NCI-H526 (cell line): ENCODE measurements at regions not wholly inside any gene's neighbourhood (a gene's known extent, or its start where the extent isn't known, plus 50 kb on each side); places are given as distances from the start of the nearest gene placed in this dataset.
"Not testable (repeated sequence)": the region's sequence is repeated elsewhere in the genome, so short reads cannot be mapped to it uniquely, and the experiment has no call there.

Experiments
- DNase-seq, 2 experiments: peaks; one replicate each; lab custom pipeline; 2025; lab: John Stamatoyannopoulos, UW

DNA sequence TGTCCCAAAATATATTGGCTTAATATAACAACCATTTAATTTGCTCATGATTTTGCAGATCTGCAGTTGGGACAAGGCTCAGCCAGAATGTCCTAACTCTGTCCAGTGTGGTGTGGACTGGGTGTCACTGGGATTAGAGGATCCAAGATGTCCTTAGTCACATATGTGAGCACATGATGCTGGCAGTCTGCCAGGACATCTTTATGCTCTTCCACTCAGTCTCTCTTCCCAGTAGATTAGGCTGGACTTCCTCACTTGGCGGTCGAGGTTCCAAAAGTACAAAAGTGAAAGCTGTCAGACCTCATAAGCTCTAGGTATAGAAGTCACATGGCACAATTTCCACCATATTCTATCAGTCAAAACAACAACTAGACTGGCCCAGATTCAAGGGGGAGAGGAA is 167.9 kb upstream of the NTF3 start:
- DNase-seq: no peak

DNA sequence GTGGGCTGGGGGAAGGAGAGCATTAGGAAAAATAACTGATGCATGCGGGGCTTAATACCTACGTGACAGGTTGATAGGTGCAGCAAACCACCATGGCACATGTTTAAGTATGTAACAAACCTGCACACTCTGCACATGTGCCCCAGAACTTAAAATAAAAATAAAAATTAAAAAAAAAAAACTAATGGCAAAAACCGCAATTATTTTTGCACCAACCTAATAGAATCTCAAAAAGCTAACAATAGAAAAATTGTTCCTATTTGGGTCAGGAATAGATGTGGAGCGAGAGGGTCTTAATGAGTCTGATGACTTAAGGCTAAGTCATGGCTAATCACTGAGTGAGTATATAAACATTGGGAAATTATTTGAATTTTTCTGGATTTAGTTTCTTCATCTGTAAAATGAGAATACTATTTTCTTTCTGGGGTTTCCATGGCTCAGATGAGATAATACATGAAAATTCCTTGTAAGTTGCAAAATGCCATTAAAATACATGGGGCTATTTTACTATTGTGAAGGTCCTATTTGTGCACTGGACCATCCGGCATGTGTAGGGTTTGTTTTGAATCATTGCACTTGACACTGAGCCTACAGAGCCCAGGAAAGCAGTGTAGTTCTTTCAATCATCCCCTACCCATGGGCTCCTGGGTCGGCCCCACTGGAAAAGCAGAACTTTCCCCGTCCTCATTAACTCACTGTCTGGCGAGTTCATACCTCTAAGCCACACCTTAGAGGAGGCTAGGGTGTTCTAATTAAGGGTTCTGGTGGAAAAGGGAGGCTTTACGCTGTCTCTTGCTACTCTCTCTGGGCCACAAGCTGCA is 164.1 kb upstream of the NTF3 start:
- DNase-seq: peak in 1 of 2 experiments; percentile 51

DNA sequence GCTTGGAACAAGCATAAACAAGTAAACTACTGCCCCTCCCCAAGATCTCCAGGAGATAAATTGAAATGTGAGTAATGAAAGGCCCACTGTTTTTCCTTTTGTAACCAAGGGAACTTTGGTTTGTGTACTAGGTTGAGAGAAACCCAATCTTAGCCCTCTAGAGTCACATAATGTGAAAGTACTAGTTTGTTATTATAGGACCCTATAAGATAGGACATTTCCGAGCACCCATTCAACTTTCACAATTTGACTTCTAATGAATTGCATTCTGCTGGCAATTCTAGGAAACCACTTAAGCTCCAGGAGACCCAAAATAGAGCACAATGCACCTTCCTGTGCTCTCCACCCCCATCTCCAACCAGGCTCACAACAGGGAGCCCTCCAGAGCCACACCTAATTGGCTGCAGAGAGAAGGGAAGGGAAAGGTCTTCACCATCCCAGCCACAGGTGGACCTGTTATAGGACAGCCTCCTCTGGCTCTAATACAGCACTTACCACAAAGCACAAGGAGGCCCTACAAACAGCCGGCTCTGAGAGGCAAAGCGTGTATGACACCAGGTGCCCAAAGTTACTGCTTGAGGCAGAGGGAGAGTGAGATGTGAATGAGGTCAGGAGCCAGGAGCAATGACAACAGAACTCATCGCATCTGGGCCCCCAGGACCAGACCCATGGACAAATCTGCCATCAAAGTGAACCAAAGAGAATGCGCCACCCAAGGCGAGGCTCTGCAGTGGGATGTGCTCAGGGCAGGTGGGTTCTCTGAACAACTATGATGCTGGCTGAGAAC is 163.3 kb upstream of the NTF3 start:
- DNase-seq: peak; percentile 51 to 52

DNA sequence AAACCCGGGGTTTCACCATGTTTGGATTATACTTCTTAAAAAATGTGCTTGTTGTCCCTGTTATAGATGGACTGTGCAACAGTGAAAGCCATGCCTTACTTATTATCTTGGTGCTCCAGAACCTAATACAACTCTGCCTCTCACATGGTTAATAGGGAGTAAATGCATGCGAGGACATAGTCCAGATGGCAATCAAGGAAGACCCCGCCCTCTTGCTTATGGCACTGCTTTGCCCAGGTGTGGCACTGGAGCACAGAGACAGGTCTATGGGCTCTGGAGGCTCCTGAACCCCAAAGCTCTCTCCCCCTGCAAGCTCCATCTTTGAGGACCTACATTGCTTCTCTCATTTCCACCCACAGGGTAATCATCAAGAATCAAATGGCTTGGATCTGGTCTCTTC is 162.1 kb upstream of the NTF3 start:
- no peak for DNase-seq

DNA sequence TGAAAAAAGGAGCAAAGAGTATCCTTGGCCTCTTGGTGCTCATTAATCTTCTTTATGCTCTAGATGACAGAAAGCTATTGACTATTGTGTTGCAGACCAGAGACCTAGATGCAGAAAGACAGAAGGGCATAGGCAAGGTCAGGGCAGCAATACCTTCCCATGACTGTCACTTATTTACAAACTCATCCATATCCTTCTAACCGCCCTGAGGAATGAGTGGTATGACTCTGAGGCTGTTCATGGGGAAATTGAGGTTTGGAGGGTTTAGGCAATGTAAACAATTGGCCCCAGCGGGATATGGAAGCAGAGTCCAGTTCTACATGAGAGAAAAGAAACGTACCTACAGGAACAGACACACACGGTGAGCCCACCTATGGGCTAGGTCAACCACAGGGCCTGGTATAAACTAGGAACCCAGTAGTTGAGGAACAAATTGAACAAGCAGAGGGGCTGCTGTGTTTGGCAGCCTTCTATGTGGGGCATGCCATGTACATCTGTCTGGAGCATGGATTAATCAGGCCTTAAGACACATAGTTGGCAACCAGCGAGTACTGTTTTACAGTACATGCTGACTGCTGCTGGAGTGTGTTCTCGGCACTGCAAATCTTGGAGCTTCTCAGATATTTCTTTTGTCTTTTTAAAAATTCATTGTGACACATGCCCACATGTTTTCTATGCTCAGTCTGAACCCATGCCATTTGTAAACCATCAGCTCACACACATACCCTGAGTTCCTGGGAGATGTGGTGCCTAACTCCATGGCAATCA is 159.7 kb upstream of the NTF3 start:
- no peak for DNase-seq

DNA sequence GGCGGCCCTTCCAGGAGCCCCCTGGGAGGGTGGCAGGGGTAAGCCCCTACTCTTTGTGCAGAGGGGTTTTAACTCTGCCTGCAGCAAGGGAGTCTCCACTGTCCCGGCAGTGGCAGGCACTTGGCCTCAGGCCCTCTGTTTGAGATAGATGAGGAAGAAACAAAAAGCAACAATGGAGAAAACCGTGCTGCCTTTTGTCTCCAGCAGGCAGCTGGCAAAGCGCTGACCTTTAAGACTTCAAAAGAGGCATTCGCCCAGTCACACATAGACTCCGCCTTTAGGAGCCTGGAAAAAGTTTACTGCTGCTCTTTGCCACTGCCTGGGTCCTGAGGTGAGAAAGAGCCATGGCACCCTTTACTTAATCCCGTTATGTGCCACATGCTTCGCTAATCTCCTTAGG is 158.2 kb upstream of the NTF3 start:
- no peak for DNase-seq

DNA sequence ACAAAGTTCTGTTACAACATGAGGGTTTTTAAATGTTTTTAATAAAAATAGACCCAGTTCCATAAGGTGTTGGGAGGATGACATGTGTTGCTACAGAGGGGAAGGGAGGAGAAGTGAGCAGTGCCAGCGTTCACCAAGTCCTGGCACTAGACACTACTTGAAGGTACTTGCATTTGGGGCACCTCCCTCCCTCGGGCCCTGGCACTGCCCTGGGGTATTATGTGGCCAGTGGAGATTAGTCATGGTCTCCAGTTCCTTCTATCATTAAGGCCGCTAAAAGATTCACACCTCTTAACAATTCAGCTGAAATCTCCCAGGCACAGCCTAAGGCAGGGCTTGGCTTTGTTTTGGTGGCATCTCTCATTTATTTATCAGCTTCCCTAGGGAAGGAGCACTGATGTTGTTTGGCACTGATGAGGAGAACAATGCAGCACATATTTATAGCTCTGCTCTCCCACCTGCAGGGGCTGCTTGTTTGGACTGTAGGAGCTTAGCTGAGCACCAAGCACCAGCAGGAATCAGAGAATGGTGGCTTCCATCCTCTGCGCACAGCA is 155.5 kb upstream of the NTF3 start:
- DNase-seq: peak in 1 of 2 experiments; percentile 13

DNA sequence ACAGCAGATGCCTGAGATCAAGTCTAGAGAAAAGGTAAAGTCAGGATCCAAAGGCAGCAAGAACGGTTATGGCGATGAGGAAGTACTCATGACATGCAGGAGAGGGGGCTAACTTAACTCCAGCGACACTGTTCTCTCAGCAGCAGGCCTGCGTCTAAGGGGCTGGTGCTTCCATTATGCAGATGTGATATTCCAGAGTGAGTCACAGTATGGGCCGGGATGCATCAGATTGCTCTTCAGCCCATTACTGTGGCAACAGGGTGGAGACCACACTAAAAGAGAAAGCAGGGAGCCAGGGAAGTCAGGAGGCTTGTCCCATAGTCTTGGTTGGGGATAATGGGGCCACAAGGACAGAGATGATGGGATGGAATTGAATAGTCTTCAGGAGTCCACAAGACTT is 151.8 kb upstream of the NTF3 start:
- no peak for DNase-seq

DNA sequence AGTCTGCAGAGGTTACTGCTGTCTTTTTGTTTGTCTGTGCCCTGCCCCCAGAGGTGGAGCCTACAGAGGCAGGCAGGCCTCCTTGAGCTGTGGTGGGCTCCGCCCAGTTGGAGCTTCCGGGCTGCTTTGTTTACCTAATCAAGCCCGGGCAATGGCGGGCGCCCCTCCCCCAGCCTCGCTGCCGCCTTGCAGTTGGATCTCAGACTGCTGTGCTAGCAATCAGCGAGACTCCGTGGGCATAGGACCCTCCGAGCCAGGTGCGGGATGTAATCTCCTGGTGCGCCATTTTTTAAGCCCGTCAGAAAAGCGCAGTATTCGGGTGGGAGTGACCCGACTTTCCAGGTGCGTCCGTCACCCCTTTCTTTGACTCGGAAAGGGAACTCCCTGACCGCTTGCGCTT is 141.5 kb upstream of the NTF3 start:
- DNase-seq: not testable (repeated sequence)

DNA sequence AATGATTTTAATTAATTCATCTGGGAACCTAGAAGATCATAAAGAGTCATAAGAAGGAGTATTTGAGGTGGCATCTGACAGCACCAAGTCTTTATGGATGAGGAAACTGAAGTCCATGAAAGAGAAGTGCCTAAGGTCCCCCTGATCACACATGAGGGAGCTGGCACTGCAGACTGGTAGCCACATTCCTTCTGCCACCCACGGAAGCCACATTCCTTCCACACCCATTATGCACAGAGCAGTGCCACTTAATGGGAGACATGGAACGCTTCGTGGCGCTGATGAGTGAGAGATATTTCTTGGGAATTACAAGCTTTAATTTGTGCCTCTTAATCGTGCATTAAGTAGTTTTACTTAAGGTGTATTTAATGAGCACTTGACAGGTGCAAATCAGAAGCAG is 139.3 kb upstream of the NTF3 start:
- no peak for DNase-seq

DNA sequence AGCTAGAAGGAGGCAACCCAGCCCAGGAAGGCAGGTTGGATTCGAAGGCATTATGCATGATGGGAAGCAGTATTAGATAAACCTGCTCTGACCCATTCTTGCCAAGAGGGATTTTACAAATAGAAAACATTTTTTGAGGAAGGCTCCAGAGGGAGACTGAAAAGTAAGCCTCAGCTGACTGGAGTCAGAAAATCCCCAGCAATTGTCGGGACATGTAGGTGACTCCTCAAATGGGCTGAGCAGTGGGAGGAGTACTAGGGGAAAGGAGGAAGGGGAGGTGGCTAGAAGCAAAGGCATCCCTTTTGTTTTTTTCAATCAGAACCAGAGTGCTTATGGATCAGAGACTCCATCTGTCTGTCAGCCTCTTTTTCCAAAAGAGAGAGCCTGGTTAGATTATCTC is 138.1 kb upstream of the NTF3 start:
- DNase-seq: no peak

DNA sequence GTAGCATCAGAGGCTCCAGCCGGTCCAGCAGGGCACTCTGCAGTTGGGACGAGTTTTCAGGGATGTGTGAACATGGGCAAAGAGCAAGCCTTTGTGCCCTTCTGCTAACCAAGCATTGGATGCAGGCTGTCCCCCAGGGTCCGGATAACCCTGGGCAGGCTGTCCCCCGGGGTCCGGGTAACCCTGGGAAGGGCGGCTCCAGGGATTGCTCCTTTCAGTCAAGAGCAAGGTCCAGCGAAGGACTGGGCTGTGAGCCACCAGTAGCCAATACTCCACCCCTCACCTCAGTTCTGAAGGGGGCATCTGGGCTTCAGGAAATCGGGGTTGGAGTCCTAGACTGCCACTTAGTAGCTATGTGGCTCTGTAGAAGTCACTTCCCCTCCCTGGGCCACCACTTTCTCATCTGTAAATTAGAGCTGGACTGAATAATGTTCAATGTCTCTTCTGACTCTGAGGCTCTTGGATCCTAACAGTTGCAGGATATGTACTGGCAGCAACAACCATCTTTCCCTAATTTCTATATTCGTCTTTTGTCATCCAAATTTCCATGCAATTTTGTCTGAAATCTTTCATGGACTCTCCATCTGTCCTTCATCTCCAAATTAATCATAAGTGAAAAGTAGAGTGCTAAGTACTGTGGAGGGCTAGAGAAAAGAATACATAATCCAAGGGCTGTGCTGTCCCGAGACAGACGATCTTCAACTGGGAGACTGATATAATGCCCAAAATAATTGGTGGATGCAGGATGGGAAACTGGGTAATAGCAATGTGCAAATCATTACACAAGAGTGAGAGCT is 137.4 kb upstream of the NTF3 start:
- no peak for DNase-seq

DNA sequence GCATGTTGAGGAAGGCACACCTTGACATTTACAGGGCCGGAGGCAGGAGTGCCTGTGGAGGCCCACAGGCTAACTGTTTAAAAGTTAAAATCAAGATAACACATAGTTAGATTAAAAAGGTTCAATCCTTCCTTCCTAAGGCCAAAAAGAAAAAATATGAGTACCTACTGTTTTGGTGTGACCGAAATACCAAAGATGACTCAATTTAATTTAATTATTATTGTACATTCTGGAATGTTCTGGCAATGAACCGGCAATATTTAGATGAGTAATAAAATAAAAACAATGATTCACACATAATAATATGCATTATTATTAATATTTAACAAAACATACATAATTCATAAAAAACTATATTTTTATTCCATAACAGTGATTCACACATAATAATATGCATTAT is 136.8 kb upstream of the NTF3 start:
- DNase-seq: no peak

DNA sequence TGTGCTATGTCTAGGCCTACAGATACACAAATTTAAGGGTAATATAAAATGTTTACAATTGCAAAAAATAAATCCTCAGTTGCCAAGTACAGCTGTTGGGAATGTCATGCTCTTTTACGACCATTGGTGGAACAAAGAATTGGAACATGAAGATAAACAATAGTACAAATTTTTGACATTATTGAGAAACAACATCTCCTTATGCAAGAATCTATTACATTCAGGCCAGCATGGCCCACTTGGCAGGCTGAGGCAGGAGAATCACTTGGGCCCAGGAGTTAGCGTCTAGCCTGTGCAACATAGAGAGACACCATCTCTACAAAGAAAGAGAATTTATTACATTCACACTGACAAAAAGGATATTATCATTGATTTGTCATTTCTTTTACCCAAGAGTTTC is 135.9 kb upstream of the NTF3 start:
- no peak for DNase-seq

DNA sequence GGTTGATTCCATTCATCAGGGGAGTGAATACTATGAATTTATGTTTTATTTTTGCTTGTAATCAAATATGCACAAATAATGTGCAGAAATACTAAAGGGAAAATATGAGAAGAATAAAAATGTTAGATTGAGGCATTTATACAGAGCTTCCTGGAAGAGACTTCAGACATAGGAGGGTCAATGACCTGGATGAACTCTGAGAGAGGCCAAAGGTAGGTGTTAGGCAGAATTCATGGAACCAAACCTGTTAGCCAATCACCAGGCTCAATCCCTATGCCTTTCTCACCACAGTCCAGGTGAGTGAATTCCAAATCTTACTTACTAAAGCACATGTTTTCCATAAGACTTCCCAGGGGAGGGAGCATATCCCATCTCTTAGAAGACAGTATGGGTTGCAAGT is 130.4 kb upstream of the NTF3 start:
- no peak for DNase-seq

DNA sequence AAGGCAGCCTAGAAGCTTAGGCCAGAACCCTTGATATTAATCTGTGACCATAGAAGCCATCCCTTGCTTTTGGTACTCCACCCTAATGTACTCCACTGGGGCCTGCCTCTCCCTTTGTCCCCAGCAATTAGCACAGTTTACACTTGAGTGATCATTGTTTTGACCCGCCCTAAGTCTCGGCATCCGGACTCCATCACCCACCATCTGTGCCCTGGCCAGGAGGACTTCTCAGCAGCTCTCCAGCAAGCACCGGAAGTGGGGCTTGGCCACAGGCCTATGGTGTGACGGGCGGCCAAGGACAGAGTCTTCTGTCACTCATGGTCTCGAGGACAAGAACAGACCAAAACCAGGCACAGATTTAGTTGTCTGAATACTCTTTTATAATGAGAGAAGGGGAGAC is 126.5 kb upstream of the NTF3 start:
- no peak for DNase-seq

DNA sequence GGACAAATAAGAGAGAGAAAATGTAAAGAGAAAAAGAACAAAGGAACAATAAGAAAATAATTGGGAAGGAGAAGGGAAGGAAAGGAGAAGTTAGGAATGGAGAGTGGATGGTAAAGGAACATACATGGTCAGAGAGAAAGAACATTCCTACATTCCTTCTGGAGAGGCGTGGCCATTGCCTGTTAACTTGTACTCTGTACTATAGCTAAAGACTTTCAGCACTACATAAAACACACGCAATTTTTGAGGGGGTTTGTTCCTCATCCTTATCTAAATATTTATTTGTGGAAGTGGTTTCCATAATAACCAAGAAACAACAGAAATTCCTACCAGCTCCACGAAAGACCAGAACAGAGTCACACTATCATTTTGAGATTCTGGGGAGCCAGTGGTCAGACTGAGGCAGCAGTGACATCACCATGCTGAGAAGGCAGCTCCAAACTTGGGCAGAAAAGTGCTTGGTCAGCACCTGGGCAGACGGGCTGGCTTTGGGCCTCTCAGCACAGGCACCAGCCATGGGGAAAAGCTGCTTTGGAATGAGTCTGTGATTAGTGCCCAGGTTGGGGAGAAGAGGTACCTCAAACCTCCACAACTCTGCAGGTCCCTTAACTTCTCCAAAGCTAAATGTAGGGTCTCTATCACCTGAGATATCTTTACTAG is 125.9 kb upstream of the NTF3 start:
- no peak for DNase-seq

DNA sequence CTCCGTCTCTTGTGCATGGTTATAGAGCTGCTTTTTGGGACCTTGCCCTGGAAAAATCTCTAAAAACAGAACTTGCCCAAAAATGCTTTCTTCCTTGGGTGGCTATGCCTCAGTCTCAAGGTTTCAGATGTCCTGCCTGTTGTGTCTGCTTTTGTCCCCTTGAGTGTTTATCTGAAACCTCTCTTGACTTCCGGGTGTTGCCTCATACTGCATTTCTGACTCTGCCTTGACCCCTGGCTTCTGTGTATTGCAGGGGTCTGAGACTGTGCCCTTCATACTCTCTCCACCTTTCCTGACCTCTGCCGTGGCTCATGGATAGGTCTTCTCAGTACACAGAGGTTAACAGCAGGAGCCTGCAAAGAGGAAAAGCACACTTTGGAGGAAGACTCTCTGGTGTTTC is 124.8 kb upstream of the NTF3 start:
- no peak for DNase-seq

DNA sequence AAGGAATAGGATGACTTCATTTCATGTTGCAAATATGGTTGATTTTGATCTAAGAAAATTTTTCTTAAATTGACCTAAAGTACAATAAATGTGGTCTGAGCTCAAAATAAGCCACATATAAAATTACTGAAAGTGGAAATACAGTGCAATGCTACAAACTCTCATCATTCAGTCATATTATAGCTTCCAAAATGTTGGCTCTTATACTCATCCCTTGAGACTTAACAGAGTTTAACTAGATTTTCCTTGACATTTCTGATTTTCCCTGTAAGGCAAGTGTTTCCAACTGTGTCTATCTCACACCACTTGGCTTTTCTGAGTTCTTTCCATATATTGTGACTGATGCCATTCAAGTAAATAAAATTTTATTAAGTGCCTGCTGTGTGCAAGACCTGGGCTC is 123.7 kb upstream of the NTF3 start:
- DNase-seq: no peak

DNA sequence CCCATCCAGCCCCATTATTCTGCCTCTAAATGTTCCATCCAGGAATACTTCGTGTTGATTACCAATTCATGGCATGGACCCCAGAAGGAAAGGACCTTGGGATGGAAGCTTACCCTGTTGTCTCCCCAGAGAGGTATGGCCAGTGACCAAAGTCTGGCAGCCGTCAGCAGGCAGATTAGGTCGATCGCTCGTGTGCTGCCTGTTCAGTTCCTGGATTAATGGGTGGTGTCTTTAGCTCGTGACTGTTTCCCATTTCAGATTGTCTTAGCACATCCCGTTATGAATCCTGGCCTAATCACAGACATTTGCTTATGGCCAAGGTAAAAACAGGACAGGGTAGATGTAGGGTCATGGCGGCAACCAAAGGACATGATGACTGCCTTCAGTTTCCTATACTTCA is 122.9 kb upstream of the NTF3 start:
- DNase-seq: no peak

DNA sequence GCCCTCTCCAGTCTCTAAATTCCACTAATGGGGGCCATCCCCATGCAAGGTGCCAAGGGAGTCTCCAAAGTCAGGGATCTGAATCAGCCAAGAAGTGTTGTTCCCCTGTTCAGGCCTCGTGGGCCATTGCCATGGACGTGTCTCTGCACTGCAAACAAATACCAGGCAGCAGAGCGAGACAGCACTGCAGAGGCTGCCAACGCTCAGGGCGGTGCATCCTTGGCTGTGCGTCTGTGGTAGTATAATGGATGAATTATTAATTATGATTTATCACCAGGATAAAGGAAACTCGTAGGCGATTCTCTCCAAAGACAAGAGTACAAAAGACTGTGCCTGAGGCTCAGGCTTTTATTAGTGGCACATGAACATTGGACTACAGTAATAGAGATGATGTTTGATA is 122.3 kb upstream of the NTF3 start:
- peak; percentile 13 to 33 for DNase-seq
